ENCODE measurements at regions not wholly inside any gene's neighbourhood (a gene's known extent, or its start where the extent isn't known, plus 50 kb on each side); places are given as distances from the start of the nearest gene placed in this dataset.

DNA sequence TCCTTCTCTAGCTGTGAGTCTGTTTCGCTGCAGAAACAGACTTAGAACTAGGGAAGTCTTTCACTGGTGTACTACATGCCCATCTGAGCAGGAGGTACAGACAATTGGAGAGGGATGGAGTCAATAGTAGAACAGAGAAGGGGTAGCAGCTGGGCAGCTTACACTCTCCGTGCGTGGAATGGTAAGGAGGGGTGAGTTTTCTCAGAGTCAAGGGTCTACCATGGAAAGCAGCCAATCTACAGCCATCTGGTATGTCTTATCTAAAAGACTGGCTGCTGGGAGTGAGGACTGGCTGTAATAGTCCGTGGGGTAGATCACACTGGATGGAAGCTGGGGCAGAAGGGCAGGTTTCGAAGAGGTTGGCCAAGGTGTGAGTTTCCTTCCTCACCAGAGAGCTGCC lies 137.3 kb upstream of the TENM4 start:
- CTCF ChIA-PET: no interaction called here
- POLR2A ChIA-PET: no interaction called here
- no peak for DNase-seq (ENCODE audit: low read depth in 1 of 2, low spot score in 1 of 2)
- no peak for ATAC-seq
- Histone ChIP-seq H3K27ac (no peak overlapping the region), H3K4me3 (no peak overlapping the region), H3K4me1 (no peaks in the 10 kb centered on the region), H3K4me2 (no peak overlapping the region), H3K9me3 (no peaks in the 10 kb centered on the region)
- TF ChIP-seq KDM1A (IDR thresholded peaks at IDR 0.05; ENCODE audit: low read depth) (no peak), HDAC2 (IDR thresholded peaks at IDR 0.05) (no peak), HOXB5 (CRISPR knock-in tag; IDR thresholded peaks at IDR 0.05) (no peak), NR3C1 (IDR thresholded peaks at IDR 0.05) (no peak), NPAS2 (CRISPR knock-in tag; IDR thresholded peaks at IDR 0.05; ENCODE audit: borderline replicate concordance) (no peak), CHD4 (IDR thresholded peaks at IDR 0.05; ENCODE audit: borderline replicate concordance) (no peak), POLR2A (IDR thresholded peaks at IDR 0.05; ENCODE audit: low read length) (no peak), ZC3H11A (IDR thresholded peaks at IDR 0.05) (no peak), HEYL (CRISPR knock-in tag; IDR thresholded peaks at IDR 0.05) (no peak), BHLHE40 (IDR thresholded peaks at IDR 0.05; ENCODE audit: low read depth, low read length) (no peak), RFX5 (IDR thresholded peaks at IDR 0.05) (no peak), RAD21 (conservative IDR thresholded peaks at IDR 0.05 in 1 of 2, IDR thresholded peaks at IDR 0.05 in 1 of 2) (no peak), HES2 (IDR thresholded peaks at IDR 0.05) (no peak), ZFP36 (IDR thresholded peaks at IDR 0.05; ENCODE audit: borderline replicate concordance, partially characterized antibody) (no peak), EHF (CRISPR knock-in tag; IDR thresholded peaks at IDR 0.05) (no peak)
- TF ChIP-seq, protein P1, sequence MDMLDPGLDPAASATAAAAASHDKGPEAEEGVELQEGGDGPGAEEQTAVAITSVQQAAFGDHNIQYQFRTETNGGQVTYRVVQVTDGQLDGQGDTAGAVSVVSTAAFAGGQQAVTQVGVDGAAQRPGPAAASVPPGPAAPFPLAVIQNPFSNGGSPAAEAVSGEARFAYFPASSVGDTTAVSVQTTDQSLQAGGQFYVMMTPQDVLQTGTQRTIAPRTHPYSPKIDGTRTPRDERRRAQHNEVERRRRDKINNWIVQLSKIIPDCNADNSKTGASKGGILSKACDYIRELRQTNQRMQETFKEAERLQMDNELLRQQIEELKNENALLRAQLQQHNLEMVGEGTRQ (IDR thresholded peaks at IDR 0.05): no peak
- TF ChIP-seq, protein P2, sequence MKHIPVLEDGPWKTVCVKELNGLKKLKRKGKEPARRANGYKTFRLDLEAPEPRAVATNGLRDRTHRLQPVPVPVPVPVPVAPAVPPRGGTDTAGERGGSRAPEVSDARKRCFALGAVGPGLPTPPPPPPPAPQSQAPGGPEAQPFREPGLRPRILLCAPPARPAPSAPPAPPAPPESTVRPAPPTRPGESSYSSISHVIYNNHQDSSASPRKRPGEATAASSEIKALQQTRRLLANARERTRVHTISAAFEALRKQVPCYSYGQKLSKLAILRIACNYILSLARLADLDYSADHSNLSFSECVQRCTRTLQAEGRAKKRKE (CRISPR knock-in tag; IDR thresholded peaks at IDR 0.05; ENCODE audit: low read depth): no peak
- no peak for FAIRE-seq
- 4% methylated on average over 5 of the region's 5 CpGs for WGBS (ENCODE audit: missing lambda C conversion rate)

- H3K9me3 ChIP-seq: no peaks in the 10 kb centered on the region
- H3K4me3 ChIP-seq: no peak overlapping the region
- ATAC-seq (no peak), FAIRE-seq (no peak), DNase-seq (ENCODE audit: low read depth in 1 of 2, low spot score in 1 of 2) (no peak)
- ChIA-PET POLR2A (no interaction called here), CTCF (no interaction called here)
- no peaks in the 10 kb centered on the region for H3K4me1 ChIP-seq
- 0% methylated on average over 1 of the region's 1 CpG for WGBS (ENCODE audit: missing lambda C conversion rate)
- no peak for TF ChIP-seq MYC (IDR thresholded peaks at IDR 0.05; ENCODE audit: borderline replicate concordance, low read length)
- no peak for TF ChIP-seq HES2 (IDR thresholded peaks at IDR 0.05)
- TF ChIP-seq HOXA7 (CRISPR knock-in tag; IDR thresholded peaks at IDR 0.05): no peak
- H3K4me2 ChIP-seq: no peak overlapping the region
- H3K27ac ChIP-seq: no peak overlapping the region
Measured at GRCh38 chr11:79575701-79576100, 134.9 kb upstream of the TENM4 start.

GRCh38 chr11:79570104-79570503 lies 129.3 kb upstream of the TENM4 start:
- WGBS (ENCODE audit: missing lambda C conversion rate): 0% methylated on average over 2 of the region's 2 CpGs
- H3K9me3 ChIP-seq: no peaks in the 10 kb centered on the region
- H3K4me2 ChIP-seq: no peak overlapping the region
- no peaks in the 10 kb centered on the region for H3K4me1 ChIP-seq
- ChIA-PET CTCF (no interaction called here), POLR2A (no interaction called here)
- no peak for FAIRE-seq
- DNase-seq (ENCODE audit: low read depth in 1 of 2, low spot score in 1 of 2): no peak
- no peak overlapping the region for H3K27ac ChIP-seq
- H3K4me3 ChIP-seq: no peak overlapping the region
- ATAC-seq: no peak
- TF ChIP-seq ZSCAN20 (CRISPR knock-in tag; IDR thresholded peaks at IDR 0.05): no peak
- TF ChIP-seq TP53 (CRISPR knock-in tag; IDR thresholded peaks at IDR 0.05): no peak
- TF ChIP-seq SREBF2 (IDR thresholded peaks at IDR 0.05): no peak
- no peak for TF ChIP-seq MAFK (IDR thresholded peaks at IDR 0.05; ENCODE audit: partially characterized antibody)
- TF ChIP-seq CHD2 (IDR thresholded peaks at IDR 0.05; ENCODE audit: low read length, partially characterized antibody): no peak
- TF ChIP-seq, protein P3, sequence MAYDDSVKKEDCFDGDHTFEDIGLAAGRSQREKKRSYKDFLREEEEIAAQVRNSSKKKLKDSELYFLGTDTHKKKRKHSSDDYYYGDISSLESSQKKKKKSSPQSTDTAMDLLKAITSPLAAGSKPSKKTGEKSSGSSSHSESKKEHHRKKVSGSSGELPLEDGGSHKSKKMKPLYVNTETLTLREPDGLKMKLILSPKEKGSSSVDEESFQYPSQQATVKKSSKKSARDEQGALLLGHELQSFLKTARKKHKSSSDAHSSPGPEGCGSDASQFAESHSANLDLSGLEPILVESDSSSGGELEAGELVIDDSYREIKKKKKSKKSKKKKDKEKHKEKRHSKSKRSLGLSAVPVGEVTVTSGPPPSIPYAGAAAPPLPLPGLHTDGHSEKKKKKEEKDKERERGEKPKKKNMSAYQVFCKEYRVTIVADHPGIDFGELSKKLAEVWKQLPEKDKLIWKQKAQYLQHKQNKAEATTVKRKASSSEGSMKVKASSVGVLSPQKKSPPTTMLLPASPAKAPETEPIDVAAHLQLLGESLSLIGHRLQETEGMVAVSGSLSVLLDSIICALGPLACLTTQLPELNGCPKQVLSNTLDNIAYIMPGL (CRISPR knock-in tag; IDR thresholded peaks at IDR 0.05; ENCODE audit: borderline replicate concordance): no peak
- TF ChIP-seq E2F6 (IDR thresholded peaks at IDR 0.05; ENCODE audit: borderline replicate concordance, low read depth): no peak
- TF ChIP-seq CHD4 (IDR thresholded peaks at IDR 0.05; ENCODE audit: borderline replicate concordance): no peak
- TF ChIP-seq ZNF302 (CRISPR knock-in tag; IDR thresholded peaks at IDR 0.05): no peak
- TF ChIP-seq, protein P4, sequence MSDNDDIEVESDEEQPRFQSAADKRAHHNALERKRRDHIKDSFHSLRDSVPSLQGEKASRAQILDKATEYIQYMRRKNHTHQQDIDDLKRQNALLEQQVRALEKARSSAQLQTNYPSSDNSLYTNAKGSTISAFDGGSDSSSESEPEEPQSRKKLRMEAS (IDR thresholded peaks at IDR 0.05): no peak
- TF ChIP-seq FOSL2 (IDR thresholded peaks at IDR 0.05): no peak
- TF ChIP-seq FOSL2 (CRISPR knock-in tag; IDR thresholded peaks at IDR 0.05): no peak
- TF ChIP-seq, protein P5, sequence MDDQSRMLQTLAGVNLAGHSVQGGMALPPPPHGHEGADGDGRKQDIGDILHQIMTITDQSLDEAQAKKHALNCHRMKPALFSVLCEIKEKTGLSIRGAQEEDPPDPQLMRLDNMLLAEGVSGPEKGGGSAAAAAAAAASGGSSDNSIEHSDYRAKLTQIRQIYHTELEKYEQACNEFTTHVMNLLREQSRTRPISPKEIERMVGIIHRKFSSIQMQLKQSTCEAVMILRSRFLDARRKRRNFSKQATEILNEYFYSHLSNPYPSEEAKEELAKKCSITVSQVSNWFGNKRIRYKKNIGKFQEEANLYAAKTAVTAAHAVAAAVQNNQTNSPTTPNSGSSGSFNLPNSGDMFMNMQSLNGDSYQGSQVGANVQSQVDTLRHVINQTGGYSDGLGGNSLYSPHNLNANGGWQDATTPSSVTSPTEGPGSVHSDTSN (IDR thresholded peaks at IDR 0.05): no peak
- no peak for TF ChIP-seq POLR2A (IDR thresholded peaks at IDR 0.05; ENCODE audit: low read length)
- no peak for TF ChIP-seq HOXB13 (CRISPR knock-in tag; IDR thresholded peaks at IDR 0.05; ENCODE audit: low read depth)
- no peak for TF ChIP-seq GATA3 (IDR thresholded peaks at IDR 0.05; ENCODE audit: borderline replicate concordance)
